Transverse colon (tissue), 4 donors: ENCODE measurements at regions not wholly inside any gene's neighbourhood (a gene's known extent, or its start where the extent isn't known, plus 50 kb on each side); places are given as distances from the start of the nearest gene placed in this dataset.

Experiments
- DNase-seq: peaks from one replicate; pipeline ENCODE4 v3.0.0-alpha.2; 2019
- H3K27ac ChIP-seq, 4 donors: fragments of 200-600 bp; sonication (generic); 2 replicates each; pipeline ENCODE4 v1.5.1; 2016 to 2018; ENCODE audit warnings: inconsistent platforms in 4 of 4
- H3K27me3 ChIP-seq: fragments of 200-600 bp; sonication (generic); 2 replicates; pipeline ENCODE4 v1.5.1; 2017; ENCODE audit warnings: inconsistent platforms
- H3K36me3 ChIP-seq, 4 donors: fragments of 200-600 bp; sonication (generic); 2 replicates each; pipeline ENCODE4 v1.5.1; 2017 to 2019; ENCODE audit warnings: inconsistent platforms in 4 of 4
- H3K4me1 ChIP-seq, 4 donors: fragments of 200-600 bp; sonication (generic); 2 replicates each; pipeline ENCODE4 v1.5.1; 2017 to 2020; ENCODE audit warnings: inconsistent platforms in 4 of 4
- H3K4me3 ChIP-seq, 4 donors: fragments of 200-600 bp; sonication (generic); 1 replicate in 1 of 4; 2 replicates in 3 of 4; pipeline versions ENCODE4 v1.5.1 to v1.6.1; 2017 to 2019; ENCODE audit warnings: inconsistent platforms in 4 of 4
- H3K9me3 ChIP-seq, 2 donors: fragments of 200-600 bp; sonication (generic); 2 replicates each; pipeline ENCODE4 v1.5.1; 2017 to 2019; ENCODE audit warnings: inconsistent platforms in 2 of 2
- CTCF ChIP-seq, 5 experiments: fragments of 200-600 bp in 3 of 5; fragments of 450-650 bp in 2 of 5; sonication (generic) in 3 of 5; IDR thresholded peaks; 1 replicate in 2 of 5; 2 replicates in 3 of 5; pipeline ENCODE4 v1.5.1; 2016 to 2017; ENCODE audit warnings: antibody characterized with exemption in 5 of 5, inconsistent platforms in 3 of 5, mild to moderate bottlenecking in 2 of 5, moderate library complexity in 1 of 5
- EP300 ChIP-seq: sonication (generic); formaldehyde crosslinking; IDR thresholded peaks from one replicate; pipeline ENCODE4 v1.6.1; 2017; ENCODE audit warnings: antibody characterized with exemption, low read depth
- POLR2A ChIP-seq: fragments of 450-650 bp; IDR thresholded peaks from one replicate; pipeline ENCODE4 v1.6.1; 2016; ENCODE audit warnings: antibody characterized with exemption, mild to moderate bottlenecking, moderate library complexity
- POLR2AphosphoS5 ChIP-seq, 3 donors: sonication (generic); formaldehyde crosslinking; IDR thresholded peaks; one replicate each; pipeline ENCODE4 v1.6.1; 2016; ENCODE audit warnings: antibody characterized with exemption in 3 of 3
- WGBS, 2 donors: methylation state at CpG; one replicate each; pipeline ENCODE4 v1.1.5; 2018; ENCODE audit warnings: low coverage in 1 of 2; 5-methylcytosine and 5-hydroxymethylcytosine counted together
- in situ Hi-C, 4 donors: fragments of 200-750 bp; cut with MboI; loops; one replicate each; pipeline versions ENCODE4 v1.15.0 to v1.15.1; 2017; ENCODE audit warnings: low sequenced_read_pairs in 3 of 4, low pct_ligation_motif_present in 1 of 4, low pct_unique_long_range_greater_than_20kb in 1 of 4
- intact Hi-C: fragments of 100-400 bp; cut with DNase I; formaldehyde crosslinking; loops from one replicate; pipeline ENCODE4 v1.15.1; 2023; ENCODE audit warnings: low total_unique reads

- Histone ChIP-seq H3K9me3 (no peaks in the 10 kb centered on the region), H3K27ac (no peak overlapping the region), H3K36me3 (no peaks in the 10 kb centered on the region), H3K4me1 (no peaks in the 10 kb centered on the region), H3K4me3 (no peak overlapping the region), H3K27me3 (no peaks in the 10 kb centered on the region)
- TF ChIP-seq POLR2AphosphoS5 (IDR thresholded peaks at IDR 0.05) (no peak), EP300 (no peak), CTCF (IDR thresholded peaks at IDR 0.05) (no peak), POLR2A (no peak)
- in situ Hi-C loops: no loop called here
- DNase-seq: no peak
- WGBS, 2 donors: 61 to 76% methylated on average over 2 to 6 of the region's 6 CpGs
- intact Hi-C loops: no loop called here
Measured at GRCh38 chr11:20258376-20258895, 98.2 kb upstream of the DBX1 start.

GRCh38 chr11:20256925-20257324 is 96.7 kb upstream of the DBX1 start:
- H3K9me3 ChIP-seq: no peaks in the 10 kb centered on the region
- WGBS, 2 donors: 50 to 74% methylated on average over 1 of the region's 1 CpG
- H3K27ac ChIP-seq: no peak overlapping the region
- intact Hi-C loops (no loop called here), in situ Hi-C loops (no loop called here)
- H3K4me1 ChIP-seq: no peaks in the 10 kb centered on the region
- DNase-seq: no peak
- H3K4me3 ChIP-seq: no peak overlapping the region
- no peaks in the 10 kb centered on the region for H3K36me3 ChIP-seq
- no peak for TF ChIP-seq POLR2AphosphoS5 (IDR thresholded peaks at IDR 0.05)
- no peak for TF ChIP-seq EP300
- no peak for TF ChIP-seq CTCF (IDR thresholded peaks at IDR 0.05)
- TF ChIP-seq POLR2A: no peak
- no peaks in the 10 kb centered on the region for H3K27me3 ChIP-seq

GRCh38 chr11:20253796-20254195 is 93.5 kb upstream of the DBX1 start:
- intact Hi-C loops (no loop called here), in situ Hi-C loops (no loop called here)

GRCh38 chr11:20251496-20251895 is 91.2 kb upstream of the DBX1 start:
- no peak overlapping the region for H3K27ac ChIP-seq
- H3K36me3 ChIP-seq: no peaks in the 10 kb centered on the region
- DNase-seq: no peak
- H3K27me3 ChIP-seq: no peaks in the 10 kb centered on the region
- in situ Hi-C loops (no loop called here), intact Hi-C loops (no loop called here)
- H3K4me1 ChIP-seq: peaks cover 6 to 29% (median 15%) of the 10 kb centered on the region in 4 donors
- TF ChIP-seq EP300 (no peak), POLR2AphosphoS5 (IDR thresholded peaks at IDR 0.05) (no peak), POLR2A (no peak), CTCF (IDR thresholded peaks at IDR 0.05) (no peak)
- WGBS, 2 donors: 69 to 78% methylated on average over 2 to 3 of the region's 3 CpGs
- H3K9me3 ChIP-seq: no peaks in the 10 kb centered on the region
- H3K4me3 ChIP-seq: no peak overlapping the region

More at GRCh38 chr11:20253796-20254195, 93.5 kb upstream of the DBX1 start:
- no peak overlapping the region for H3K27ac ChIP-seq
- TF ChIP-seq POLR2AphosphoS5 (IDR thresholded peaks at IDR 0.05): no peak
- TF ChIP-seq CTCF (IDR thresholded peaks at IDR 0.05): no peak
- no peak for TF ChIP-seq POLR2A
- no peak for TF ChIP-seq EP300
- no peak overlapping the region for H3K4me3 ChIP-seq
- 66 to 76% methylated on average over 4 to 5 of the region's 5 CpGs for WGBS, 2 donors
- no peaks in the 10 kb centered on the region for H3K36me3 ChIP-seq
- H3K4me1 ChIP-seq: peaks cover 6 to 26% (median 14%) of the 10 kb centered on the region in 4 donors
- DNase-seq: no peak
- H3K9me3 ChIP-seq: no peaks in the 10 kb centered on the region
- H3K27me3 ChIP-seq: no peaks in the 10 kb centered on the region
